Body of pancreas (tissue), 4 donors: ENCODE measurements at regions not wholly inside any gene's neighbourhood (a gene's known extent, or its start where the extent isn't known, plus 50 kb on each side); places are given as distances from the start of the nearest gene placed in this dataset.
"Not testable (repeated sequence)": the region's sequence is repeated elsewhere in the genome, so short reads cannot be mapped to it uniquely, and the experiment has no call there.

ENCODE experiments used
- ATAC-seq: fragments of 150-250 bp; one replicate; pipeline ENCODE4 v1.9.1; 2016
- DNase-seq, 4 donors: peaks; one replicate each; pipeline ENCODE4 v3.0.0-alpha.2; 2019
- H3K27ac ChIP-seq, 4 donors: fragments of 200-600 bp; sonication (generic); 1 replicate in 3 of 4; 2 replicates in 1 of 4; pipeline versions ENCODE4 v1.5.1 to v1.6.1; 2016 to 2019; ENCODE audit warnings: mild to moderate bottlenecking in 1 of 4, mixed read lengths in 1 of 4, moderate library complexity in 1 of 4
- H3K27me3 ChIP-seq, 2 donors: fragments of 200-600 bp; sonication (generic); one replicate each; pipeline ENCODE4 v1.6.0; 2016; ENCODE audit warnings: mild to moderate bottlenecking in 1 of 2
- H3K36me3 ChIP-seq, 2 donors: fragments of 200-600 bp; sonication (generic); replicated peaks in 1 of 2; 2 replicates each; pipeline ENCODE4 v1.5.1; 2016; ENCODE audit warnings: low read depth in 2 of 2; ENCODE audit not compliant: insufficient read depth in 1 of 2
- H3K4me1 ChIP-seq: fragments of 200-600 bp; sonication (generic); one replicate; pipeline ENCODE4 v1.6.0; 2016
- H3K4me3 ChIP-seq, 2 donors: fragments of 200-600 bp; sonication (generic); 1 replicate in 1 of 2; 2 replicates in 1 of 2; pipeline ENCODE4 v1.5.1; 2016 to 2019
- H3K9me3 ChIP-seq, 3 donors: fragments of 200-600 bp; sonication (generic); 1 replicate in 2 of 3; 2 replicates in 1 of 3; pipeline ENCODE4 v1.5.1; 2016
- CTCF ChIP-seq, 7 experiments: fragments of 450-650 bp in 4 of 7; fragments of 200-600 bp in 3 of 7; sonication (generic) in 3 of 7; IDR thresholded peaks; one replicate each; pipeline ENCODE4 v1.5.1; 2016 to 2019; ENCODE audit warnings: antibody characterized with exemption in 7 of 7
- POLR2A ChIP-seq, 3 donors: fragments of 450-650 bp; IDR thresholded peaks; one replicate each; pipeline ENCODE4 v1.6.1; 2016; ENCODE audit warnings: antibody characterized with exemption in 3 of 3, mild to moderate bottlenecking in 2 of 3
- WGBS, 2 donors: methylation state at CpG; one replicate each; pipeline ENCODE4 v1.1.5; 2017; 5-methylcytosine and 5-hydroxymethylcytosine counted together
- intact Hi-C: fragments of 100-400 bp; cut with DNase I; formaldehyde crosslinking; loops from one replicate; pipeline ENCODE4 v1.15.1; 2023

DNA sequence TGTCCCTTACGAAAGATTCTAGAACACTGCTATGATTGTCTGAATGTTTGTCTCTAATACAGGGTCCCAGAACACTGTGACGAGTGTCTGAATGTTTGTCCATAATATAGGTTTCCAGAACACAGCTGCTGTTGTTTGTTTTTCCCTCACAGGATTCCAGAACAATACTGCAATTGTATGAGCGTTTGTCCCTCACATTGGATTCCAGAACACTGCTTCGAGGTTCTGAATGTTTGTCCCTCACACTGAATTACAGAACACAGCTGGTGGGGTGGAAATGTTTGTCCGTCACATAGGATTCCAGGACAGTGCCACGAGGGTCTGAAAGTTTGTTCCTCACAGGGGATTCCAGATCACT, 199.0 kb downstream of the FOXD4L6 start:
- H3K36me3 ChIP-seq, H3K27ac ChIP-seq, ATAC-seq, H3K27me3 ChIP-seq, H3K4me3 ChIP-seq, intact Hi-C loops, DNase-seq, H3K4me1 ChIP-seq: not testable (repeated sequence)
- WGBS, 2 donors, result 50 to 71% methylated on average over 6 of the region's 6 CpGs
- peaks cover 0 to 74% (median 3%) of the 10 kb centered on the region in 3 donors for H3K9me3 ChIP-seq

DNA sequence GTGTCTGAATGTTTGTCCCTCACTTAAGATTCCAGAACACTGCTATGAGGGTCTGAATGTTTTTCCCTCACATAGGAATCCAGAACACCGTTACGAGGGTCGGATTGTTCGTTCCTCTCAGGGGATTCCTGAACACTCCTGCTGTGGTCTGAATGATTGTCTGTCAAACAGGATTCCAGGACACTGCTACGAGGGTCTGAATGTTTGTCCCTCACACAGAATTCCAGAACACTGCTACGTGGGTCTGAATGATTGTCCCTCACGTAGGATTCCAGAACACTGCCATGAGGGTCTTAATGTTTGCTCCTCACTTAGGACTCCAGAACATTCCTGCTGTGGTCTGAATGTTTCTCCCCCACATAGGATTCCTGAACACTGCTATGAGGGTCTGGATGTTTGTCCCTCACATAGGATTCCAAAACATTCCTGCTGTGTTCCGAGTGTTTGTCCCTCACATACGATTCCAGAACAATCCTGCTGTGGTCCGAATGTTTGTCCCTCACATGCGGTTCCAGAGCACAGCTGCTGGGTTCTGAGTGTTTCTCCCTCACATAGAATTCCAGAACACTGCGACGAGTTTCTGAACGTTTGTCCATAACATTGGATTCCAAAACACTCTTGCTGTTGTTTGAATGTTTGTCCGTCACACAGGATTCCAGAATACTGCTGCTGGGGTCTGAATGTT, 199.5 kb downstream of the FOXD4L6 start:
- DNase-seq, result no peak
- no peak for TF ChIP-seq POLR2A (IDR thresholded peaks at IDR 0.05)
- TF ChIP-seq CTCF (IDR thresholded peaks at IDR 0.05), result no peak
- Histone ChIP-seq H3K4me3 (no peak overlapping the region), H3K9me3 (peaks cover 0 to 74% (median 3%) of the 10 kb centered on the region in 3 donors), H3K4me1 (no peaks in the 10 kb centered on the region), H3K27me3 (no peaks in the 10 kb centered on the region), H3K36me3 (no peaks in the 10 kb centered on the region), H3K27ac (no peak overlapping the region)
- ATAC-seq, result no peak
- WGBS, 2 donors, result 60 to 68% methylated on average over 15 of the region's 15 CpGs
- intact Hi-C loops, result no loop called here

GRCh38 chr9:40927851-40928802, 200.4 kb downstream of the FOXD4L6 start:
- Histone ChIP-seq H3K9me3 (peaks cover 0 to 81% (median 3%) of the 10 kb centered on the region in 3 donors), H3K4me3 (no peak overlapping the region), H3K36me3 (no peaks in the 10 kb centered on the region), H3K4me1 (no peaks in the 10 kb centered on the region), H3K27me3 (no peaks in the 10 kb centered on the region), H3K27ac (no peak overlapping the region)
- WGBS, 2 donors, result 61 to 65% methylated on average over 11 of the region's 11 CpGs
- intact Hi-C loops, result no loop called here
- no peak for TF ChIP-seq POLR2A (IDR thresholded peaks at IDR 0.05)
- no peak for TF ChIP-seq CTCF (IDR thresholded peaks at IDR 0.05)
- ATAC-seq, result no peak
- no peak for DNase-seq

GRCh38 chr9:40927260-40927631, 201.2 kb downstream of the FOXD4L6 start:
- H3K4me1 ChIP-seq, result no peaks in the 10 kb centered on the region
- H3K9me3 ChIP-seq, result peaks cover 0 to 87% (median 3%) of the 10 kb centered on the region in 3 donors
- no peak for DNase-seq
- ATAC-seq, result no peak
- no peak overlapping the region for H3K27ac ChIP-seq
- 56 to 62% methylated on average over 4 of the region's 4 CpGs for WGBS, 2 donors
- H3K36me3 ChIP-seq, result no peaks in the 10 kb centered on the region
- intact Hi-C loops, result no loop called here
- no peaks in the 10 kb centered on the region for H3K27me3 ChIP-seq
- no peak for TF ChIP-seq POLR2A (IDR thresholded peaks at IDR 0.05)
- no peak for TF ChIP-seq CTCF (IDR thresholded peaks at IDR 0.05)
- no peak overlapping the region for H3K4me3 ChIP-seq

- Histone ChIP-seq H3K4me3 (no peak overlapping the region), H3K4me1 (no peaks in the 10 kb centered on the region), H3K27me3 (no peaks in the 10 kb centered on the region), H3K27ac (no peak overlapping the region), H3K36me3 (no peaks in the 10 kb centered on the region), H3K9me3 (peaks cover 0 to 87% (median 3%) of the 10 kb centered on the region in 3 donors)
- ATAC-seq (no peak), DNase-seq (no peak)
- TF ChIP-seq POLR2A (IDR thresholded peaks at IDR 0.05), result no peak
- TF ChIP-seq CTCF (IDR thresholded peaks at IDR 0.05), result no peak
- WGBS, 2 donors, result 54 to 56% methylated on average over 8 of the region's 8 CpGs
- intact Hi-C loops, result no loop called here
Measured at GRCh38 chr9:40926404-40927259, 201.8 kb downstream of the FOXD4L6 start.
